BJ (cell line): ENCODE measurements at regions not wholly inside any gene's neighbourhood (a gene's known extent, or its start where the extent isn't known, plus 50 kb on each side); places are given as distances from the start of the nearest gene placed in this dataset.

Experiments
- CTCF ChIA-PET: fragments of 350-600 bp; formaldehyde crosslinking; extraction: SDS; loops from one replicate; lab custom pipeline; 2021; ENCODE audit warnings: antibody characterized with exemption, inconsistent platforms; lab: Yijun Ruan, JAX
- POLR2A ChIA-PET: fragments of 300-600 bp; sonication (Branson Sonifier 250); formaldehyde crosslinking; extraction: SDS; loops from one replicate; lab custom pipeline; 2021; ENCODE audit warnings: antibody characterized with exemption; lab: Charles Lee
- DNase-seq: peaks from one replicate; pipeline ENCODE4 v3.0.0-alpha.2; 2011; ENCODE audit warnings: low read depth
- H3K27me3 ChIP-seq: 2 replicates; pipeline ENCODE4 v1.6.0; 2011; ENCODE audit warnings: low read length; ENCODE audit not compliant: control insufficient read depth, insufficient read depth
- H3K36me3 ChIP-seq: 2 replicates; pipeline ENCODE4 v1.5.1; 2011; ENCODE audit warnings: low read length; ENCODE audit not compliant: control insufficient read depth, insufficient read depth
- H3K4me3 ChIP-seq: 2 replicates; pipeline ENCODE4 v1.5.1; 2011; ENCODE audit warnings: low read depth, mild to moderate bottlenecking, control low read depth, low read length
- CTCF ChIP-seq: IDR thresholded peaks from 2 replicates; pipeline ENCODE4 v1.5.1; 2011; ENCODE audit warnings: low read depth, mild to moderate bottlenecking, control low read depth, inconsistent platforms, low read length, moderate library complexity; ENCODE audit not compliant: insufficient read depth

DNA sequence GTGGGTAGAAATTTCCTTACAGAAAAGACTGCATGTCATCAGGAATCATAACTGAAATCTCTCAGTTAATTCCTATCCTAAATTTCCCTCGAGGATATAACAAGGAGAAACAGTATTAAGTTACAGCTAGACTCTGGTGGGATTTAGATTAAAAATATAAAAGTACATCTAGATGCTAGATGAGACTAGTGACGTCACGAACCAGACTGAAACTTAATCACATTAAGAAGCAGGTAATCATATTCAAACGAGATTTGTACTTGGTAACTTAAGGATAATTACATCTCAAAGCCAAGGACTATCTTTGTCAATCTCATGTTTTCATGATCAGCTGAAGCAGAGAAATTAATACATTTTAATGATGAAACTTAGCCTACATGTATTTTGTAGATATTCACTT lies 130.6 kb downstream of the MTNR1A start:
- H3K4me3 ChIP-seq = no peak overlapping the region
- POLR2A ChIA-PET = no interaction called here
- no peak for TF ChIP-seq CTCF
- CTCF ChIA-PET = no interaction called here
- H3K36me3 ChIP-seq = no peaks in the 10 kb centered on the region
- DNase-seq = no peak
- no peaks in the 10 kb centered on the region for H3K27me3 ChIP-seq

GRCh38 chr4:186422296-186422695 lies 133.1 kb downstream of the MTNR1A start:
- Histone ChIP-seq H3K36me3 (no peaks in the 10 kb centered on the region), H3K27me3 (no peaks in the 10 kb centered on the region), H3K4me3 (no peak overlapping the region)
- CTCF ChIA-PET = no interaction called here
- POLR2A ChIA-PET = no interaction called here
- TF ChIP-seq CTCF = no peak
- no peak for DNase-seq

- POLR2A ChIA-PET = no interaction called here
- no peak for DNase-seq
- Histone ChIP-seq H3K27me3 (no peaks in the 10 kb centered on the region), H3K4me3 (no peak overlapping the region), H3K36me3 (no peaks in the 10 kb centered on the region)
- CTCF ChIA-PET = interaction anchor here (0.7 kb wide), 2 partner anchors 9 to 43 kb away, joined by 3 read pairs; no protein-coding TSS in a partner anchor
- no peak for TF ChIP-seq CTCF
Observed at GRCh38 chr4:186416451-186417060, 138.8 kb downstream of the MTNR1A start.

GRCh38 chr4:186414390-186414789 lies 141.0 kb downstream of the MTNR1A start:
- no peaks in the 10 kb centered on the region for H3K27me3 ChIP-seq
- H3K36me3 ChIP-seq = no peaks in the 10 kb centered on the region
- ChIA-PET POLR2A (no interaction called here), CTCF (no interaction called here)
- no peak overlapping the region for H3K4me3 ChIP-seq
- no peak for TF ChIP-seq CTCF
- no peak for DNase-seq

DNA sequence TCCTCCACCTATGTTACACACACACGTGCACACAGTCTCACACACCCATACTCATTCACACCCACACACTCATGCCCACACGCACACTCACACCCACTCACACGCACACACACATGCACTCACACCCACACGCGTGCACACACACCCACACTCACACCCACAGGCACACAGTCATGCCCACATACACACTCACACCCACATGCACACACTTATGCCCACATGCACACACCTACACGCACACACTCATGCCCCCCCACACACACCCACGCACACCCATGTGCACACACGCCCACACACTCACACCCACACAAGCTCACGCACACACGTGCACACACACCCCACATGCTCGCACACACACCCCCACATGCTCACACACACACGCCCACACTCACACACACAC lies 140.0 kb downstream of the F11 start:
- Histone ChIP-seq H3K4me3 (no peak overlapping the region), H3K27me3 (no peaks in the 10 kb centered on the region), H3K36me3 (no peaks in the 10 kb centered on the region)
- ChIA-PET CTCF (no interaction called here), POLR2A (no interaction called here)
- no peak for DNase-seq
- TF ChIP-seq CTCF = no peak
